GM23338 (cell line): ENCODE measurements at regions not wholly inside any gene's neighbourhood (a gene's known extent, or its start where the extent isn't known, plus 50 kb on each side); places are given as distances from the start of the nearest gene placed in this dataset.

Experiments
- ATAC-seq: fragments of 200-7000 bp; cut with Tn5 transposase; 3 replicates; pipeline ENCODE4 v1.9.1; 2020
- DNase-seq: peaks from one replicate; pipeline ENCODE4 v3.0.0-alpha.2; 2015; ENCODE audit warnings: low spot score
- H2AFZ ChIP-seq: fragments of 200-600 bp; sonication (generic); 2 replicates; pipeline ENCODE4 v1.8.0; 2016; ENCODE audit warnings: antibody characterized with exemption, mild to moderate bottlenecking, moderate library complexity
- H3F3A ChIP-seq: fragments of 200-600 bp; sonication (generic); replicated peaks from 2 replicates; pipeline ENCODE4 v1.8.0; 2017; ENCODE audit warnings: antibody characterized with exemption, mixed run types, low read depth
- H3K27ac ChIP-seq: fragments of 200-600 bp; sonication (generic); 2 replicates; pipeline ENCODE4 v1.6.1; 2016; ENCODE audit warnings: low read depth
- H3K27me3 ChIP-seq: fragments of 200-600 bp; sonication (generic); 2 replicates; pipeline ENCODE4 v1.8.0; 2016; ENCODE audit warnings: mild to moderate bottlenecking, mixed run types, moderate library complexity; ENCODE audit not compliant: insufficient read depth
- H3K36me3 ChIP-seq: fragments of 200-600 bp; sonication (generic); 2 replicates; pipeline ENCODE4 v1.8.0; 2016; ENCODE audit warnings: mild to moderate bottlenecking; ENCODE audit not compliant: insufficient read depth
- H3K4me1 ChIP-seq: fragments of 200-600 bp; sonication (generic); 2 replicates; pipeline ENCODE4 v1.8.0; 2016; ENCODE audit warnings: mild to moderate bottlenecking, moderate library complexity; ENCODE audit not compliant: insufficient read depth
- H3K4me2 ChIP-seq: fragments of 200-600 bp; sonication (generic); 2 replicates; pipeline ENCODE4 v1.7.1; 2017; ENCODE audit warnings: mixed run types
- H3K4me3 ChIP-seq: fragments of 200-600 bp; sonication (generic); 2 replicates; pipeline ENCODE4 v1.6.1; 2016; ENCODE audit warnings: mixed run types
- H3K79me2 ChIP-seq: fragments of 200-600 bp; sonication (generic); replicated peaks from 2 replicates; pipeline ENCODE4 v1.8.0; 2017; ENCODE audit warnings: mild to moderate bottlenecking; ENCODE audit not compliant: insufficient read depth
- H3K9me2 ChIP-seq: fragments of 200-600 bp; sonication (generic); 2 replicates; pipeline ENCODE4 v1.8.0; 2017; ENCODE audit not compliant: insufficient read depth
- H4K20me1 ChIP-seq: fragments of 200-600 bp; sonication (generic); replicated peaks from 2 replicates; pipeline ENCODE4 v1.8.0; 2017; ENCODE audit warnings: mild to moderate bottlenecking; ENCODE audit not compliant: insufficient read depth
- H3K27ac Mint-ChIP-seq: 2 replicates; pipeline ENCODE4 v1.8.0; 2020; ENCODE audit warnings: inconsistent platforms, mild to moderate bottlenecking, moderate library complexity, mixed read lengths
- H3K27me3 Mint-ChIP-seq: 3 replicates; pipeline ENCODE4 v1.8.0; 2022; ENCODE audit warnings: low read depth, mild to moderate bottlenecking, moderate library complexity, mixed read lengths, inconsistent platforms; ENCODE audit not compliant: insufficient read depth, poor library complexity
- H3K36me3 Mint-ChIP-seq: 3 replicates; pipeline ENCODE4 v1.8.0; 2021; ENCODE audit warnings: low read depth, mild to moderate bottlenecking, inconsistent platforms, moderate library complexity, mixed read lengths
- H3K4me1 Mint-ChIP-seq: 3 replicates; pipeline ENCODE4 v1.8.0; 2020; ENCODE audit warnings: mild to moderate bottlenecking, inconsistent platforms, mixed read lengths
- H3K4me3 Mint-ChIP-seq: 3 replicates; pipeline ENCODE4 v1.8.0; 2021; ENCODE audit warnings: moderate library complexity, mild to moderate bottlenecking, inconsistent platforms, mixed read lengths
- H3K9me3 Mint-ChIP-seq: 3 replicates; pipeline ENCODE4 v1.8.0; 2020; ENCODE audit warnings: moderate library complexity, mild to moderate bottlenecking, inconsistent platforms, mixed read lengths
- CREB1 ChIP-seq: fragments of 250-450 bp; sonication (Bioruptor Pico); IDR thresholded peaks from 2 replicates; pipeline ENCODE4 v1.5.0; 2020; ENCODE audit warnings: low read depth, mild to moderate bottlenecking, moderate library complexity
- CTCF ChIP-seq, 2 experiments: fragments of 200-600 bp in 1 of 2; sonication (generic) in 1 of 2; conservative IDR thresholded peaks; 2 replicates each; pipeline versions ENCODE4 v1.5.1 to v1.6.1; 2016 to 2017; ENCODE audit warnings: antibody characterized with exemption in 2 of 2, low read depth in 2 of 2, mild to moderate bottlenecking in 2 of 2, moderate library complexity in 1 of 2
- ETS1 ChIP-seq: IDR thresholded peaks from 2 replicates; pipeline ENCODE4 v1.6.1; 2016; ENCODE audit warnings: antibody characterized with exemption
- EZH2 ChIP-seq: fragments of 200-600 bp; sonication (generic); IDR thresholded peaks from one replicate; pipeline ENCODE4 v1.8.0; 2017; ENCODE audit warnings: antibody characterized with exemption, mild to moderate bottlenecking, low read depth; ENCODE audit not compliant: unreplicated experiment
- EZH2phosphoT487 ChIP-seq: fragments of 200-600 bp; sonication (generic); IDR thresholded peaks from one replicate; pipeline ENCODE4 v1.8.1; 2018; ENCODE audit warnings: antibody characterized with exemption; ENCODE audit not compliant: unreplicated experiment
- JUNB ChIP-seq: IDR thresholded peaks from one replicate; pipeline ENCODE4 v1.6.1; 2016; ENCODE audit warnings: antibody characterized with exemption; ENCODE audit not compliant: unreplicated experiment
- NANOG ChIP-seq: IDR thresholded peaks from 2 replicates; pipeline ENCODE4 v1.6.1; 2016; ENCODE audit warnings: antibody characterized with exemption, borderline replicate concordance
- POLR2AphosphoS5 ChIP-seq: IDR thresholded peaks from 2 replicates; pipeline ENCODE4 v1.6.1; 2016; ENCODE audit warnings: antibody characterized with exemption, low read depth
- STAT1 ChIP-seq: IDR thresholded peaks from one replicate; pipeline ENCODE4 v1.6.1; 2016; ENCODE audit warnings: antibody characterized with exemption; ENCODE audit not compliant: unreplicated experiment
- ZNF114 ChIP-seq: fragments of 250-450 bp; sonication (Bioruptor Pico); IDR thresholded peaks from 2 replicates; pipeline ENCODE4 v1.5.0; 2020; ENCODE audit warnings: mild to moderate bottlenecking, moderate library complexity
- ZNF331 ChIP-seq: fragments of 250-450 bp; sonication (Bioruptor Pico); IDR thresholded peaks from 2 replicates; pipeline ENCODE4 v1.5.0; 2020; ENCODE audit warnings: low read depth, mild to moderate bottlenecking, moderate library complexity
- ZNF462 ChIP-seq: fragments of 250-450 bp; sonication (Bioruptor Pico); IDR thresholded peaks from 2 replicates; pipeline ENCODE4 v1.5.0; 2020; ENCODE audit warnings: mild to moderate bottlenecking, moderate library complexity
- TF ChIP-seq, protein P1 (sequence below): IDR thresholded peaks from one replicate; pipeline ENCODE4 v1.6.1; 2018; ENCODE audit warnings: antibody characterized with exemption; ENCODE audit not compliant: unreplicated experiment

- H3K9me2 ChIP-seq, result 0 out of 2 replicates have a peak, but pooled peaks cover 5% of the 10 kb centered on the region
- no peaks in the 10 kb centered on the region for H3K79me2 ChIP-seq
- no peak overlapping the region for H3K4me2 ChIP-seq
- no peak overlapping the region for H3K27ac ChIP-seq
- no peaks in the 10 kb centered on the region for H3K27me3 ChIP-seq
- Mint-ChIP-seq H3K4me3 (no peak overlapping the region), H3K27ac (no peak overlapping the region), H3K27me3 (peaks cover 5% of the 10 kb centered on the region), H3K9me3 (no peaks in the 10 kb centered on the region), H3K4me1 (peaks cover 6% of the 10 kb centered on the region), H3K36me3 (no peaks in the 10 kb centered on the region)
- TF ChIP-seq, protein P1, sequence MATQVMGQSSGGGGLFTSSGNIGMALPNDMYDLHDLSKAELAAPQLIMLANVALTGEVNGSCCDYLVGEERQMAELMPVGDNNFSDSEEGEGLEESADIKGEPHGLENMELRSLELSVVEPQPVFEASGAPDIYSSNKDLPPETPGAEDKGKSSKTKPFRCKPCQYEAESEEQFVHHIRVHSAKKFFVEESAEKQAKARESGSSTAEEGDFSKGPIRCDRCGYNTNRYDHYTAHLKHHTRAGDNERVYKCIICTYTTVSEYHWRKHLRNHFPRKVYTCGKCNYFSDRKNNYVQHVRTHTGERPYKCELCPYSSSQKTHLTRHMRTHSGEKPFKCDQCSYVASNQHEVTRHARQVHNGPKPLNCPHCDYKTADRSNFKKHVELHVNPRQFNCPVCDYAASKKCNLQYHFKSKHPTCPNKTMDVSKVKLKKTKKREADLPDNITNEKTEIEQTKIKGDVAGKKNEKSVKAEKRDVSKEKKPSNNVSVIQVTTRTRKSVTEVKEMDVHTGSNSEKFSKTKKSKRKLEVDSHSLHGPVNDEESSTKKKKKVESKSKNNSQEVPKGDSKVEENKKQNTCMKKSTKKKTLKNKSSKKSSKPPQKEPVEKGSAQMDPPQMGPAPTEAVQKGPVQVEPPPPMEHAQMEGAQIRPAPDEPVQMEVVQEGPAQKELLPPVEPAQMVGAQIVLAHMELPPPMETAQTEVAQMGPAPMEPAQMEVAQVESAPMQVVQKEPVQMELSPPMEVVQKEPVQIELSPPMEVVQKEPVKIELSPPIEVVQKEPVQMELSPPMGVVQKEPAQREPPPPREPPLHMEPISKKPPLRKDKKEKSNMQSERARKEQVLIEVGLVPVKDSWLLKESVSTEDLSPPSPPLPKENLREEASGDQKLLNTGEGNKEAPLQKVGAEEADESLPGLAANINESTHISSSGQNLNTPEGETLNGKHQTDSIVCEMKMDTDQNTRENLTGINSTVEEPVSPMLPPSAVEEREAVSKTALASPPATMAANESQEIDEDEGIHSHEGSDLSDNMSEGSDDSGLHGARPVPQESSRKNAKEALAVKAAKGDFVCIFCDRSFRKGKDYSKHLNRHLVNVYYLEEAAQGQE, result no peak
- TF ChIP-seq ZNF114 (CRISPR knock-in tag) (no peak), CTCF (conservative IDR thresholded peaks at IDR 0.05; ENCODE audit: low read depth in 2 of 2) (no peak), ZNF331 (CRISPR knock-in tag) (no peak), NANOG (no peak), STAT1 (no peak), POLR2AphosphoS5 (no peak), EZH2phosphoT487 (no peak), CREB1 (no peak), ZNF462 (CRISPR knock-in tag) (no peak), EZH2 (no peak), JUNB (no peak), ETS1 (no peak)
- no peaks in the 10 kb centered on the region for H3K4me1 ChIP-seq
- no peaks in the 10 kb centered on the region; the same call in 1 of the 2 replicates for H4K20me1 ChIP-seq
- DNase-seq (no peak), ATAC-seq (no peak)
- H3K4me3 ChIP-seq, result no peak overlapping the region
- H3F3A ChIP-seq, result no peaks in the 10 kb centered on the region
- no peak overlapping the region for H2AFZ ChIP-seq
- H3K36me3 ChIP-seq, result no peaks in the 10 kb centered on the region
Measured at GRCh38 chr6:137777687-137778075, 89.4 kb upstream of the TNFAIP3 start.
